GM19468 (cell line): ENCODE measurements at regions not wholly inside any gene's neighbourhood (a gene's known extent, or its start where the extent isn't known, plus 50 kb on each side); places are given as distances from the start of the nearest gene placed in this dataset.
"Not testable (repeated sequence)": the region's sequence is repeated elsewhere in the genome, so short reads cannot be mapped to it uniquely, and the experiment has no call there.

ENCODE experiments used
- ATAC-seq: cut with Tn5 transposase; IDR thresholded peaks from one replicate; pipeline ENCODE4 v1.9.1; 2021; ENCODE audit warnings: mild to moderate bottlenecking, moderate library complexity, moderate number of reproducible peaks; ENCODE audit not compliant: unreplicated experiment; ENCODE audit errors: extremely low read depth

GRCh38 chr1:149157409-149157808 lies 54.1 kb upstream of the NBPF9 start:
- ATAC-seq = not testable (repeated sequence)

DNA sequence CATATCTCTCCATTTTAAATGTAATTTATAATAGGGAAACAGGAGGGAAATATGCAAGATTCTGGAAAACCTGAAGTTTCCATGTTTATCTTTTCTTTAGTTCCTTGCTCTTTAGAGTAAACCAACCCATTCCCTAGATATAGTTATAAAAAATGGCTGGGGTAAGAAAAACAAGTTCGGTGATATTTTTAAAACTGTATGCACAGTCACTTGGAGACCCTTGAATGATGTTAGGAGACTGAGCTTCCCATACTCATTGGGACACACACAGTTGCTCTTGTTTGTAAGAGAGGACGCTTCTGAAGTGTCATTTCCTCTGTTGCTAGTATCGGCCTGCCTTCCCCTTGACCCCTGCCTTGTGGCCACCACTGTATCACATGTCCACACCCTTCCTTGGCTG lies 55.0 kb upstream of the NBPF9 start:
- not testable (repeated sequence) for ATAC-seq

- ATAC-seq = not testable (repeated sequence)
Observed at GRCh38 chr1:149163063-149163444, 59.7 kb upstream of the NBPF9 start.

DNA sequence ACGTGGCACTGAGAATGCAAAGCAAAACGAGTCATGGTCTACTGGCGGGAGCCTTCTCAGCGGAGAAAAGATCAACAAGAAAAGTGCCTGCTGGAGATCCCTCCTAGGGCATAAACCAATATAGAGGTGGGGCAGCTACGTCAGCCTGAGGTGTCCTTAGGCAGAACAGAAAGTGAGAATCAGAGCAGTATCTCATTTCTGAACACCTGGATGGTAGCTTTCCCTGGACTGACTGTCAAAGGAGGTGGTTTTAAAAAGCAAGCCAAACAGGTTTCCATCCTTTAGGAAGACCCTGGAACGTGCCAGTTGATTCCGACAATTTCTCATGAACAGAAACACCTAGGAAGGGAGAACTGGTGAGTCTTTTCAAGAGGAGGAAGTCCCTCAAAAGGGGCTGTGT lies 71.4 kb upstream of the NBPF9 start:
- not testable (repeated sequence) for ATAC-seq

GRCh38 chr1:149175812-149176211 lies 72.5 kb upstream of the NBPF9 start:
- ATAC-seq = not testable (repeated sequence)

- ATAC-seq = not testable (repeated sequence)
Observed at GRCh38 chr1:149176453-149177316, 73.3 kb upstream of the NBPF9 start.

DNA sequence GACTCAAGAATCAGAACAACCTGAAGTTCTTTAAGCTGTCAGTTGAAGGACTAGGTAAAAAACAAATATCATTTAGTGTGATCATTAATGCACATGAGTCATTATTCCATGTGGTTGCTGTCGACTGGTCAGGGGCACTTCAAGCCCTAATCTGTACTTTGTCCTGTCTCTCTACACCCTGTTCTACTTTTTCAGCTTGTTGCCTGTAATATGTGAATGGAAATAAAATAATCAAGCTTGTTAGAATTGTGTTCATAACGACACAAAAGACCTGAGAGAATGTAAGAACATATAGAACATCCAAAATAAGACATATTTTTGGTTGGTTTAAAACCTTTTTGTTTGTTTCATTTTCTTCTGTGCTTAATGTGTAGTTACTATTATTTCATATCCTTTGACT lies 87.4 kb upstream of the NBPF9 start:
- ATAC-seq = not testable (repeated sequence)

DNA sequence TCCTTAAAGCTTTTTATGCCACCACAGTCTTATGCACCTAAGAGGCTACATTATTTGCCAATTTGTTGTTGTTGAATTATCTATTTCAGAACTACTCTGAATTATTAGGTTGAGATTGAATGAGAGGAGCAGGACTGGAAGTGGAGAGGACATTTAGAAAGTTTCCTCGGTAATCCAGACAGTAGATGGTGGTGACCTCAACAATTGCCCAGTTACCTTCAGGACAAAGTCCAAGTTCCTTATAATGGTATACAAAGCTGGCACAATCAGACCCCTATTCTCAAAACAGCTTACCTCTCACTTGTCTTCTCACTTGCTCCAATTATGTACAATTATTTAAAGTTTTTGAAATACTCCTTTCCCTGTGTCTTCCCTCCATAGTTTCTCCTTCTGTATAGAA lies 93.3 kb upstream of the NBPF9 start:
- not testable (repeated sequence) for ATAC-seq

DNA sequence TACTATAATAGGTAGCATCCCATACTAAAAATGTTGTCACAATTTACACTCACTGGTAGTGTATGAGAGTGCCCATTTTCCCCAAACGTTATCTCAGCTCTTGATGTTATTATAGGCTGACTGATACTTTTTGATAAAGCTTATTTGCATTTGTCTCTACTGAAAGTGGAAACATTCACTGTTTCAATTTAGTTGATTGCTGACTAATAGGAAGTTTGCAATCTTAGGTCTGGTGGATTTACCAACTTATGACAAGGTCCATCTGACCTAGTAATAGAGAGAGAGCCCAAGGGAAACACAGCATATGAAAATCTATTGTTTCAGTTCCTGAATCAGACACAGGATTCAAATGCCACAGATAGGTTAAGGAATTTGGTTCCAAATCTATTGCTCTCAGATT lies 97.2 kb upstream of the NBPF9 start:
- not testable (repeated sequence) for ATAC-seq

GRCh38 chr1:149202283-149202682 lies 98.9 kb upstream of the NBPF9 start:
- not testable (repeated sequence) for ATAC-seq

GRCh38 chr1:149204396-149204795 lies 101.0 kb upstream of the NBPF9 start:
- ATAC-seq = not testable (repeated sequence)

- ATAC-seq = not testable (repeated sequence)
Observed at GRCh38 chr1:149208836-149209235, 105.5 kb upstream of the NBPF9 start.

DNA sequence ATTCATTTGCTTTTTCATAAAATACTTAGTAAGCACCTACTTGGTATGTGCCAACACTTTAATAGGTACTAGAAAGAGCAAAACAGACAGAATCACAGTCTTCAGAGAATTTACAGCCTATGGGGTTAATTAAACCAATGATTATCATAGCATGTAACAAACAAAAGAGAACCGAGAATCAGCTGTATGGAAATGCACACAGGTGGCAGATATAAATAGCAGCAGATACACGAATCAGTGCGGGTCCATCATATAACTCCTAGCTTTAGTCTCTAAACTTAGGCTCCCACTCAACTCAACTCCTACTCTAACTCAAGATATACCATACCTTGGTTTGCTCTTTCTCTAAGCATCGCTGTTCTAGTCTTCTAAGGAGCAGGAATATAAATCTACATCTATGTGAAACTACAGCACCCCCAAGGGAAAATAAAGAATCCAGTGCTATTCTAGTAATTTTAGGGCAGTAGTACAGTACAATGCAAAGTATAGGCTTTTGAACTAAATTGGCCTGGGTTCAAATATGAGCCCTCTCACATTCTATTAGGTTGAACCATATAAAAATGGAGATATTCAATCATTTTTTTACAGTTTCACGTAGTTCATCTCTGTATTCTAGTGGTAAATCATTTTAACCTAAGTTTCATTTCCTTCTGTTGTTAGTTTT lies 108.5 kb upstream of the NBPF9 start:
- peak; percentile 17 for ATAC-seq

- ATAC-seq = not testable (repeated sequence)
Observed at GRCh38 chr1:149212946-149213345, 109.6 kb upstream of the NBPF9 start.

DNA sequence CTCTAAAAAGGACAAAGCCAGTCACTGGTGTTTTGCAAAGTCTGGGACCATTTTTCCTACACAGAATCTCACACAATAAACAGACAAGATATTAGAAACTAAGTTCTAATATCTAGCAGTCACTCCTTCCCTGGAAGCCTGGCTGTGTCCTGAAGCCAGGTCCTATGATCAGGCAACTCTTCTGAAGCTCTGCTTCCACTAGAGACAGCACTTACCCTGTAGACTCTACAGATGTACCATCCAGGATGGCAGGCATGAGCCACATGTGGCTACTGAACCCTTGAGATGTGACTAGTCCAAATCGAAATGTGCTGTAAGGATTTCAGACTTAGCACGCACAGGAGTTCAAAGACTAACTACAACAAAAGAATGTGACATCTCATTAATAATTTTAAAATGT lies 110.3 kb upstream of the NBPF9 start:
- ATAC-seq = not testable (repeated sequence)

DNA sequence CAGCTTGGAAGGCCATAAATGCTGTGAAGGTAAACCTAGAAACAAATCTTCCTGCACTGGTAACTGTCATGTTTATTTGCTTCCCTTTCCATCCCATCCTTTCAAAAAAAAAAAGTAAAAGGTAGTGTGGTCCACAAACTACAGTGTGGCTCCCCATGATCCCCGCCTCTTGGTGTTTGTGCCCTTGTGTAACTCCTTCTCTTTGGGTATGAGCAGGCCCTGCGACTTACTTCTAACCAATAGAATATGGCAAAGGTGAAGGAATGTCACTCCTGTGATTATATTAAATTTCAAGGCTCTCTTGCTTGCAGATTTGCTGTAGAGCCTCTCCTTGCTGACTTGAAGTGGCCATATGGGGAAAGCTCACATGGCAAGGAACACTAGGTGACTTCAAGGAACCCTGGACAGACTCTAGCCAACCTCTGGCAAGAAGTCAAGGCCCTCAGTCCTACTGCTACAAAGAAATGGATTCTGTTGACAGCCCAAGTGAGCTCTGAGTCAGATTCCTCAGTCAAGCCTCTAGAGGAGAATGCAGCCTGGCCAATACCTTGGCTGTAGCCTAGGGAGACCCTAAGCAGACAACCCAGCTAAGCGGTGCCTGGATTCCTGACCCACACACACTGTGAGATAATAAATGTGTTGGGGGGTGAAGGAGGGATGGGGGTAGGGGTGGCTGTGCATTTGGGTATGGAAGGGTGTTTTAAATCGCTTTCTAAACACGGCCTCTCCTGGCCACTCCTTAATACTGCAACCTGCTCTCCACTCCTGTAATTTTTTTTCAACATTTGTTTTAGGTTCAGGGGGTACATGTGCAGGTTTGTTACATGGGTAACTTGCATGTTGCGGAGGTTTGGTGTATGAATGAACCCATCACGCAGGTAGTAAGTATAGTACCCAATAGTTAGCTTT lies 115.0 kb upstream of the NBPF9 start:
- ATAC-seq = not testable (repeated sequence)

GRCh38 chr1:149219539-149219938 lies 116.2 kb upstream of the NBPF9 start:
- ATAC-seq = not testable (repeated sequence)

- ATAC-seq = not testable (repeated sequence)
Observed at GRCh38 chr1:149220463-149221074, 117.2 kb upstream of the NBPF9 start.

DNA sequence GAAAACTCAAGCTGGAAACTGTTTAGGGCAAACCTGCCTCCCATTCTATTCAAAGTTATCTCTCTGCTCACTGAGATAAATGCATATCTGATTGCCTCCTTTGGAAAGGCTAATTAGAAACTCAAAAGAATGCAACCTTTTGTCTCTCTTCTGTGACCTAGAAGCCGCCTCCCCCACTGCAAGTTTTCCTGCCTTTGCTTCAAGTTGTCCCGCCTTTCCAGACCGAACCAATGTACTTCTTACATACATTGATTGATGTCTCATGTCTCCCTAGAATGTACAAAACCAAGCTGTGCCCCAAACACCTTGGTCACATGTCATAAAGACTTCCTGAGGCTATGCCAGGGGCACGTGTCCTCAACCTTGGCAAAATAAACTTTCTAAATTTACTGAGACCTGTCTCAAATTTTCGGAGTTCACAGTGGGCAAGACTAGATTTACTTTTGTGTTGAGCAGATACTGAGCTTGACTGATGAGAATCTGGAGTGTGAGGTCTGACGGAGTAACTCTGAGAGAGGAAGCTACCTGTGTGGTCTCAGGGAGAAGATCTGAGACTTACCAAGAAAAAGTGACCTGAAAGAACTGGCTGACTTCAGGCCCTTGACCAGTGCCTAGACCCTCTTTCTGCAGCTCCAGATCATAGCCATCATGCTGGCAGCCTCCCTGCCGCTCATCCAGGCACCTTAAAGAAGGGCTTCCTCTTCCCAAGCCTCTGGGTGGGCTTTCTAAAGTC lies 124.7 kb upstream of the NBPF9 start:
- ATAC-seq = not testable (repeated sequence)
